DND-41 (cell line): ENCODE measurements at regions not wholly inside any gene's neighbourhood (a gene's known extent, or its start where the extent isn't known, plus 50 kb on each side); places are given as distances from the start of the nearest gene placed in this dataset.

ENCODE experiments used
- ATAC-seq: fragments of 200-7000 bp; cut with Tn5 transposase; 3 replicates; pipeline ENCODE4 v1.9.1; 2021; ENCODE audit warnings: low read depth; ENCODE audit not compliant: insufficient read depth
- DNase-seq: peaks from one replicate; pipeline ENCODE4 v3.0.0-alpha.2; 2020
- H2AFZ ChIP-seq: 2 replicates; pipeline ENCODE4 v1.6.0; 2012; ENCODE audit warnings: low read depth, low read length
- H3K27ac ChIP-seq: 2 replicates; pipeline ENCODE4 v1.5.1; 2012; ENCODE audit warnings: low read length, inconsistent platforms
- H3K27me3 ChIP-seq: fragments of 200-600 bp; sonication (generic); 2 replicates; pipeline ENCODE4 v1.6.0; 2012; ENCODE audit warnings: low read length, mild to moderate bottlenecking, inconsistent platforms; ENCODE audit not compliant: insufficient read depth, poor library complexity
- H3K36me3 ChIP-seq: 2 replicates; pipeline ENCODE4 v1.5.1; 2012; ENCODE audit warnings: low read length, inconsistent platforms; ENCODE audit not compliant: insufficient read depth
- H3K4me1 ChIP-seq: 2 replicates; pipeline ENCODE4 v1.5.1; 2012; ENCODE audit warnings: mild to moderate bottlenecking, low read length; ENCODE audit not compliant: insufficient read depth
- H3K4me2 ChIP-seq: 2 replicates; pipeline ENCODE4 v1.6.0; 2012; ENCODE audit warnings: mild to moderate bottlenecking, moderate library complexity, low read length, inconsistent platforms; ENCODE audit not compliant: insufficient read depth
- H3K4me3 ChIP-seq, 2 experiments: fragments of 200-600 bp in 1 of 2; shearing (Covaris generic) in 1 of 2; 2 replicates each; pipeline ENCODE4 v1.5.1; 2012 to 2016; ENCODE audit warnings: inconsistent platforms in 2 of 2, low read length in 2 of 2, mild to moderate bottlenecking in 2 of 2, low read depth in 1 of 2, moderate library complexity in 1 of 2
- H3K79me2 ChIP-seq: 2 replicates; pipeline ENCODE4 v1.6.0; 2012; ENCODE audit warnings: low read length, inconsistent platforms; ENCODE audit not compliant: insufficient read depth
- H3K9ac ChIP-seq: 2 replicates; pipeline ENCODE4 v1.6.0; 2012; ENCODE audit warnings: low read depth, mild to moderate bottlenecking, inconsistent platforms, low read length, moderate library complexity
- H3K9me3 ChIP-seq: 2 replicates; pipeline ENCODE4 v1.5.1; 2012; ENCODE audit warnings: low read length, moderate library complexity, mild to moderate bottlenecking, inconsistent platforms; ENCODE audit not compliant: insufficient read depth, severe bottlenecking
- H4K20me1 ChIP-seq: 2 replicates; pipeline ENCODE4 v1.6.0; 2012; ENCODE audit warnings: low read length; ENCODE audit not compliant: insufficient read depth
- CTCF ChIP-seq: IDR thresholded peaks from 2 replicates; pipeline ENCODE4 v1.5.1; 2012; ENCODE audit warnings: borderline replicate concordance, low read length, moderate library complexity, mild to moderate bottlenecking; ENCODE audit not compliant: poor library complexity, severe bottlenecking; ENCODE audit errors: extremely low read depth
- EZH2 ChIP-seq: IDR thresholded peaks from 3 replicates; pipeline ENCODE4 v1.6.1; 2012; ENCODE audit warnings: borderline replicate concordance, low read depth, mild to moderate bottlenecking, moderate library complexity, low read length, inconsistent platforms; ENCODE audit not compliant: severe bottlenecking

GRCh38 chr4:15344041-15344440 is 83.8 kb upstream of the C1QTNF7 start:
- TF ChIP-seq EZH2 (no peak), CTCF (no peak)
- peaks cover 7% of the 10 kb centered on the region for H3K27me3 ChIP-seq
- no peak overlapping the region for H3K4me3 ChIP-seq
- ATAC-seq (no peak), DNase-seq (no peak)
- H4K20me1 ChIP-seq = no peaks in the 10 kb centered on the region
- H3K9me3 ChIP-seq = no peaks in the 10 kb centered on the region
- no peak overlapping the region for H2AFZ ChIP-seq
- H3K4me2 ChIP-seq = no peak overlapping the region
- no peak overlapping the region for H3K27ac ChIP-seq
- no peaks in the 10 kb centered on the region for H3K79me2 ChIP-seq
- no peaks in the 10 kb centered on the region for H3K36me3 ChIP-seq
- no peaks in the 10 kb centered on the region for H3K4me1 ChIP-seq
- no peak overlapping the region for H3K9ac ChIP-seq

GRCh38 chr4:15345134-15345533 is 82.7 kb upstream of the C1QTNF7 start:
- Histone ChIP-seq H2AFZ (no peak overlapping the region), H3K4me2 (no peak overlapping the region), H4K20me1 (no peaks in the 10 kb centered on the region), H3K27ac (no peak overlapping the region), H3K36me3 (no peaks in the 10 kb centered on the region), H3K9ac (no peak overlapping the region), H3K27me3 (peaks cover 14% of the 10 kb centered on the region), H3K4me1 (no peaks in the 10 kb centered on the region), H3K9me3 (no peaks in the 10 kb centered on the region), H3K79me2 (no peaks in the 10 kb centered on the region), H3K4me3 (no peak overlapping the region)
- DNase-seq (no peak), ATAC-seq (no peak)
- TF ChIP-seq CTCF (no peak), EZH2 (no peak)

GRCh38 chr4:15348236-15348635 is 79.6 kb upstream of the C1QTNF7 start:
- DNase-seq (no peak), ATAC-seq (no peak)
- no peaks in the 10 kb centered on the region for H3K9me3 ChIP-seq
- H3K4me1 ChIP-seq = no peaks in the 10 kb centered on the region
- no peak overlapping the region for H3K4me2 ChIP-seq
- H3K27ac ChIP-seq = no peak overlapping the region
- H4K20me1 ChIP-seq = no peaks in the 10 kb centered on the region
- H3K79me2 ChIP-seq = no peaks in the 10 kb centered on the region
- peaks cover 21% of the 10 kb centered on the region for H3K27me3 ChIP-seq
- no peak overlapping the region for H2AFZ ChIP-seq
- H3K9ac ChIP-seq = no peak overlapping the region
- H3K36me3 ChIP-seq = no peaks in the 10 kb centered on the region
- no peak for TF ChIP-seq EZH2
- no peak for TF ChIP-seq CTCF
- H3K4me3 ChIP-seq = no peak overlapping the region

- peaks cover 21% of the 10 kb centered on the region for H3K27me3 ChIP-seq
- no peak overlapping the region for H3K4me3 ChIP-seq
- H3K4me1 ChIP-seq = no peaks in the 10 kb centered on the region
- no peak for DNase-seq
- no peaks in the 10 kb centered on the region for H3K36me3 ChIP-seq
- TF ChIP-seq CTCF (no peak), EZH2 (no peak)
- H3K79me2 ChIP-seq = no peaks in the 10 kb centered on the region
- H3K9me3 ChIP-seq = no peaks in the 10 kb centered on the region
- H2AFZ ChIP-seq = no peak overlapping the region
- no peak for ATAC-seq
- H3K27ac ChIP-seq = no peak overlapping the region
- H4K20me1 ChIP-seq = no peaks in the 10 kb centered on the region
- no peak overlapping the region for H3K4me2 ChIP-seq
- no peak overlapping the region for H3K9ac ChIP-seq
Measured at GRCh38 chr4:15348695-15349094, 79.1 kb upstream of the C1QTNF7 start.
